ENCODE measurements at regions not wholly inside any gene's neighbourhood (a gene's known extent, or its start where the extent isn't known, plus 50 kb on each side); places are given as distances from the start of the nearest gene placed in this dataset.

DNA sequence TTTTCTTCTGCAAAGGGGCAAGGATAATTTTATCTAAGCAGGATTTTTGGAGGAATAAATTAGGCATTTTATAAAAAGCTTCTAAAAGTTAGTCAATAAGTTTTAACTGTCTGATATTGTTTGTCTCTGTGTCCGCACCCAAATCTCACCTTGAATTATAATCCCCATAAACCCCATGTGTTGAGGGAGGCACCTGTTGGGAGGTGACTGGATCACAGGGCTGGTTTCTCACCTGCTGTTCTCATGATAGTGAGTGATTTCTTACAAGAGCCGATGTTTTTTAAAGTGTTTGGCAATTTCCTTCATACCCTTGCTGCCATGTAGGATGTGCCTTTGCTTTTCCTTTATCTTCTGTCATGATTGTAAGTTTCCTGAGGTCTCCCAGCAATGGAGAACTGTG lies 481.4 kb downstream of the GBA3 start:
- ATAC-seq (ENCODE audit: low read depth), result no peak
- no peak overlapping the region for H3K27ac Mint-ChIP-seq
- no peaks in the 10 kb centered on the region for H3K36me3 Mint-ChIP-seq (ENCODE audit: low read depth)
- DNase-seq, result no peak
- no peak overlapping the region for H3K4me3 Mint-ChIP-seq
- H3K9me3 Mint-ChIP-seq, result peaks cover 5% of the 10 kb centered on the region
- no peaks in the 10 kb centered on the region for H3K4me1 Mint-ChIP-seq
- no peaks in the 10 kb centered on the region for H3K27me3 Mint-ChIP-seq
- TF ChIP-seq, protein P1, sequence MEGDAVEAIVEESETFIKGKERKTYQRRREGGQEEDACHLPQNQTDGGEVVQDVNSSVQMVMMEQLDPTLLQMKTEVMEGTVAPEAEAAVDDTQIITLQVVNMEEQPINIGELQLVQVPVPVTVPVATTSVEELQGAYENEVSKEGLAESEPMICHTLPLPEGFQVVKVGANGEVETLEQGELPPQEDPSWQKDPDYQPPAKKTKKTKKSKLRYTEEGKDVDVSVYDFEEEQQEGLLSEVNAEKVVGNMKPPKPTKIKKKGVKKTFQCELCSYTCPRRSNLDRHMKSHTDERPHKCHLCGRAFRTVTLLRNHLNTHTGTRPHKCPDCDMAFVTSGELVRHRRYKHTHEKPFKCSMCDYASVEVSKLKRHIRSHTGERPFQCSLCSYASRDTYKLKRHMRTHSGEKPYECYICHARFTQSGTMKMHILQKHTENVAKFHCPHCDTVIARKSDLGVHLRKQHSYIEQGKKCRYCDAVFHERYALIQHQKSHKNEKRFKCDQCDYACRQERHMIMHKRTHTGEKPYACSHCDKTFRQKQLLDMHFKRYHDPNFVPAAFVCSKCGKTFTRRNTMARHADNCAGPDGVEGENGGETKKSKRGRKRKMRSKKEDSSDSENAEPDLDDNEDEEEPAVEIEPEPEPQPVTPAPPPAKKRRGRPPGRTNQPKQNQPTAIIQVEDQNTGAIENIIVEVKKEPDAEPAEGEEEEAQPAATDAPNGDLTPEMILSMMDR (IDR thresholded peaks at IDR 0.05), result no peak
- intact Hi-C loops (cut with micrococcal nuclease), result no loop called here
- POLR2A ChIA-PET, result no interaction called here
- CTCF ChIA-PET, result no interaction called here

DNA sequence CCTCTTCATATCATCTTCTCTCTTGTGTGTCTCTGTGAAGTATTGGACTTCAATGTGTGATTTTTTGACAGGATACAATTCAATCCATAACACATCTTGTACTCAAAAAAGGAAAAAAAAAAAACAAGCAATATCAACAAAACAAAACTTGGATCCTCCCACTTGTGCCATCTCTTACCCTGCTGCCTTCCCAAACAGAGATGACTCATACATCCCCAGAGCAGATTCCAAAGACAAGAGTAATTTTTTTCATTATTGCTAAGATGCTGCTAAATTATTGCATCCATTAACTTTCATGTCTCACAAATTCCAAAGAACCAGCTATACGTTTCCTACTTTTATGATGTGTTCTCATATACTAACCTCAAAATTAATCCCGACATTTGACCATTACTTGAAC lies 479.2 kb downstream of the GBA3 start:
- no peak for DNase-seq
- ChIA-PET POLR2A (no interaction called here), CTCF (no interaction called here)
- ATAC-seq (ENCODE audit: low read depth), result no peak
- TF ChIP-seq, protein P1 (IDR thresholded peaks at IDR 0.05), result no peak
- H3K9me3 Mint-ChIP-seq, result peaks cover 5% of the 10 kb centered on the region
- no peak overlapping the region for H3K27ac Mint-ChIP-seq
- H3K4me3 Mint-ChIP-seq, result no peak overlapping the region
- H3K4me1 Mint-ChIP-seq, result no peaks in the 10 kb centered on the region
- H3K36me3 Mint-ChIP-seq (ENCODE audit: low read depth), result no peaks in the 10 kb centered on the region
- no peaks in the 10 kb centered on the region for H3K27me3 Mint-ChIP-seq
- intact Hi-C loops (cut with micrococcal nuclease), result no loop called here

DNA sequence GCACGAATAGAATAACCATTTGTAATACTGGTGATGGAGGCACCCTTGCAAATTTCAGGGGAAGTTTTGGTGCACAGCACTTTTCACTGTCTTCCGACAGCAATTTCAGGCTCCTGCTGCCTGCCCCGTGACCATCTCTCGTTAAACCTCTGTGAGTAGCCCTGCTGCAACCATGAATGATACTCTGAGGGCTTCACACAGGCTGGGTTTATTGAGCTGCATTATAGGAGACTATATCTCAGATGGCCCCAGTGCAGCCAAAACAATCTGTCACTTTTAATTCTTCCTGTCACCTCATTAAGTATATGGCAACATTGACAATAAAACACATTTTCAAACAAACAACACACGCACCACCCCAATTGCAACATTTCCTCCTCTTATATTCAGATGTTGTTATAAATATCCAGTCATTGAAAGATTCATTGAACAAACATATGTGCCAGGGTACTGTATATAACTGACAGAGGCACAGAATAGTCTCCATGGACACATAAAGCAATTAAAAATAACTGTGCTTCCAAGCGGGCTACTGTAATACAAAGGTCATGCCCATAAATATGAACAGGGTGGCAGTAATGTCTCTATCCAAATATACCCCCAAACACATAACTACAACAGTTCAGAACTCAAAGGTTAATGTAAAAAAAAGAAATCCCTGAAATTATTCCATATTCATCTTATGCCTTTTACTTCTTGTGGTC lies 477.0 kb downstream of the GBA3 start:
- no peak overlapping the region for H3K4me3 Mint-ChIP-seq
- DNase-seq (no peak), ATAC-seq (ENCODE audit: low read depth) (no peak)
- H3K27ac Mint-ChIP-seq, result no peak overlapping the region
- no peaks in the 10 kb centered on the region for H3K36me3 Mint-ChIP-seq (ENCODE audit: low read depth)
- ChIA-PET CTCF (no interaction called here), POLR2A (no interaction called here)
- peaks cover 3% of the 10 kb centered on the region for H3K9me3 Mint-ChIP-seq
- H3K4me1 Mint-ChIP-seq, result no peaks in the 10 kb centered on the region
- intact Hi-C loops (cut with micrococcal nuclease), result no loop called here
- TF ChIP-seq, protein P1 (IDR thresholded peaks at IDR 0.05), result no peak
- no peaks in the 10 kb centered on the region for H3K27me3 Mint-ChIP-seq

DNA sequence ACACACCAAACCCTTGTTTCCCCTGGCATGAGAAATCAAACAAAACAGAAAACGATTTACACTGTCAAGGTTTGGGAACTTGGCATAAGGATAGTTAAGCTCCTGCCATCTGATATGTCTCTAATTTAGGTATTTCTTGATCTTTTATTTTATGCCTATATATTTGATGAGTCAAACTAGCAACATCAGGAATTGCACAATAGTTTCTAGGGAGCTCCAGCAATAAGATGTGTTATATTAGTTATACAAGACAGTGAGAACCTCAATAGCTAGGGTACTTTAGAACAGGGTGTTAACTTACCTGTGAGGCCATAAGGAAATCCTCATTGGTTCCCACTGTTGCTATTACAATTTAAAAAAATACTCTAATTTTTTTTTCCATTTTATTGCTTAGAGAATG lies 474.2 kb downstream of the GBA3 start:
- no peaks in the 10 kb centered on the region for H3K27me3 Mint-ChIP-seq
- ATAC-seq (ENCODE audit: low read depth), result no peak
- H3K9me3 Mint-ChIP-seq, result peaks cover 2% of the 10 kb centered on the region
- POLR2A ChIA-PET, result no interaction called here
- CTCF ChIA-PET, result no interaction called here
- no peaks in the 10 kb centered on the region for H3K4me1 Mint-ChIP-seq
- TF ChIP-seq, protein P1 (IDR thresholded peaks at IDR 0.05), result no peak
- H3K36me3 Mint-ChIP-seq (ENCODE audit: low read depth), result no peaks in the 10 kb centered on the region
- intact Hi-C loops (cut with micrococcal nuclease), result no loop called here
- H3K27ac Mint-ChIP-seq, result no peak overlapping the region
- H3K4me3 Mint-ChIP-seq, result no peak overlapping the region
- DNase-seq, result no peak

DNA sequence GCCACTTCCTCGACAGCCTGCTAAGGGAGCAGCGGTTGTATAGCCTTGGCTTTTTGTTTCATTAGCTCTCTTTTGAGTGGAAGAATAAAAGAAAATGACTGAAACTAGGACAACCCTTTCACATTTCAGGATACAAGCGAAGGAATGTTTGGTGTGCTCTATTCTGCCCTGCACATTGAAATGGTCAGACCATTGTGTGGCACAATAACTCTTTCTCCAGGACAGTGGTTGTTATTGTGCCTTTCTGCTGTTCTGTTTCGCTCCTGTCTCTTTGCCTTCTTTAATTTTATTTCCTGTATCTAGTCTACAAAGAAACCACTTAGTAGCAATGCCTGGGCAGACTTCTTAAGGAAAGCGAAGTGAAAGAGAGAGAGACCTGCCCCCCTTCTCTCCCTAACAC lies 473.7 kb downstream of the GBA3 start:
- no peak for ATAC-seq (ENCODE audit: low read depth)

More for the DNA sequence above, 473.7 kb downstream of the GBA3 start:
- no peaks in the 10 kb centered on the region for H3K27me3 Mint-ChIP-seq
- no peak overlapping the region for H3K27ac Mint-ChIP-seq
- TF ChIP-seq, protein P1 (IDR thresholded peaks at IDR 0.05), result no peak
- no peak overlapping the region for H3K4me3 Mint-ChIP-seq
- peaks cover 2% of the 10 kb centered on the region for H3K9me3 Mint-ChIP-seq
- no peaks in the 10 kb centered on the region for H3K4me1 Mint-ChIP-seq
- POLR2A ChIA-PET, result no interaction called here
- intact Hi-C loops (cut with micrococcal nuclease), result no loop called here
- DNase-seq, result no peak
- H3K36me3 Mint-ChIP-seq (ENCODE audit: low read depth), result no peaks in the 10 kb centered on the region
- CTCF ChIA-PET, result no interaction called here

All from activated B cell treated with CpG ODN at 0.5 μM for 24 hours (primary cell).